NAMALWA (cell line): ENCODE measurements at regions not wholly inside any gene's neighbourhood (a gene's known extent, or its start where the extent isn't known, plus 50 kb on each side); places are given as distances from the start of the nearest gene placed in this dataset.

Source experiments
- DNase-seq: peaks from one replicate; pipeline ENCODE4 v3.0.0-alpha.2; 2015; ENCODE audit warnings: low spot score

- no peak for DNase-seq
Observed at GRCh38 chr11:11135820-11136476, 217.1 kb downstream of the CSNK2A3 start.

GRCh38 chr11:11129118-11129517 lies 223.9 kb downstream of the CSNK2A3 start:
- no peak for DNase-seq

GRCh38 chr11:11125618-11126017 lies 227.4 kb downstream of the CSNK2A3 start:
- DNase-seq, result no peak

- no peak for DNase-seq
Observed at GRCh38 chr11:11122749-11123148, 230.3 kb downstream of the CSNK2A3 start.

- DNase-seq, result no peak
Observed at GRCh38 chr11:11119917-11120316, 233.1 kb downstream of the CSNK2A3 start.

- DNase-seq, result no peak
Observed at GRCh38 chr11:11117730-11118129, 235.3 kb downstream of the CSNK2A3 start.

GRCh38 chr11:11115475-11115874 lies 237.6 kb downstream of the CSNK2A3 start:
- DNase-seq, result no peak

GRCh38 chr11:11113626-11114025 lies 239.4 kb downstream of the CSNK2A3 start:
- no peak for DNase-seq

GRCh38 chr11:11108026-11108425 lies 245.0 kb downstream of the CSNK2A3 start:
- no peak for DNase-seq

GRCh38 chr11:11107076-11107723 lies 245.8 kb downstream of the CSNK2A3 start:
- DNase-seq, result no peak

- DNase-seq, result no peak
Observed at GRCh38 chr11:11105361-11105760, 247.5 kb upstream of the ZBED5 start.

GRCh38 chr11:11095831-11096723 lies 238.2 kb upstream of the ZBED5 start:
- no peak for DNase-seq

GRCh38 chr11:11090495-11090894 lies 232.6 kb upstream of the ZBED5 start:
- no peak for DNase-seq

GRCh38 chr11:11089805-11090204 lies 232.0 kb upstream of the ZBED5 start:
- no peak for DNase-seq

GRCh38 chr11:11086979-11087378 lies 229.1 kb upstream of the ZBED5 start:
- no peak for DNase-seq

GRCh38 chr11:11085580-11085979 lies 227.7 kb upstream of the ZBED5 start:
- DNase-seq, result no peak

- no peak for DNase-seq
Observed at GRCh38 chr11:11084337-11084736, 226.5 kb upstream of the ZBED5 start.

GRCh38 chr11:11083441-11083840 lies 225.6 kb upstream of the ZBED5 start:
- DNase-seq, result no peak

GRCh38 chr11:11082646-11083045 lies 224.8 kb upstream of the ZBED5 start:
- DNase-seq, result no peak

- no peak for DNase-seq
Observed at GRCh38 chr11:11081776-11082175, 223.9 kb upstream of the ZBED5 start.

GRCh38 chr11:11081288-11081687 lies 223.4 kb upstream of the ZBED5 start:
- no peak for DNase-seq

GRCh38 chr11:11078344-11079086 lies 220.7 kb upstream of the ZBED5 start:
- peak; percentile 8 for DNase-seq
